ENCODE measurements at regions not wholly inside any gene's neighbourhood (a gene's known extent, or its start where the extent isn't known, plus 50 kb on each side); places are given as distances from the start of the nearest gene placed in this dataset.
"Not testable (repeated sequence)": the region's sequence is repeated elsewhere in the genome, so short reads cannot be mapped to it uniquely, and the experiment has no call there.

GRCh38 chr13:55577847-55578210 is 1562.9 kb upstream of the PRR20A start:
- ATAC-seq, result no peak
- TF ChIP-seq ZFP30 (CRISPR knock-in tag; IDR thresholded peaks at IDR 0.05) (no peak), TOX (CRISPR knock-in tag; IDR thresholded peaks at IDR 0.05; ENCODE audit: borderline replicate concordance) (no peak), ZC3H10 (CRISPR knock-in tag; IDR thresholded peaks at IDR 0.05) (no peak), CSRNP3 (CRISPR knock-in tag; IDR thresholded peaks at IDR 0.05) (no peak), SNAI2 (CRISPR knock-in tag; IDR thresholded peaks at IDR 0.05) (no peak), ZFP3 (CRISPR knock-in tag; IDR thresholded peaks at IDR 0.05) (no peak), ZNF70 (CRISPR knock-in tag; IDR thresholded peaks at IDR 0.05) (no peak), ZNF8 (CRISPR knock-in tag; IDR thresholded peaks at IDR 0.05) (no peak), ZNF565 (CRISPR knock-in tag; conservative IDR thresholded peaks at IDR 0.05; ENCODE audit: low read depth) (no peak), RARB (CRISPR knock-in tag; IDR thresholded peaks at IDR 0.05) (no peak), POU6F1 (CRISPR knock-in tag; IDR thresholded peaks at IDR 0.05; ENCODE audit: borderline replicate concordance, low read depth) (no peak), OSR1 (CRISPR knock-in tag; IDR thresholded peaks at IDR 0.05) (no peak), CSDC2 (CRISPR knock-in tag; IDR thresholded peaks at IDR 0.05) (no peak), ISL1 (CRISPR knock-in tag; IDR thresholded peaks at IDR 0.05) (no peak), TCF4 (CRISPR knock-in tag; IDR thresholded peaks at IDR 0.05; ENCODE audit: borderline replicate concordance) (no peak), BACH2 (CRISPR knock-in tag; IDR thresholded peaks at IDR 0.05; ENCODE audit: borderline replicate concordance) (no peak), PATZ1 (CRISPR knock-in tag; IDR thresholded peaks at IDR 0.05; ENCODE audit: borderline replicate concordance) (no peak)

GRCh38 chr13:55582294-55582693 is 1558.4 kb upstream of the PRR20A start:
- not testable (repeated sequence) for ATAC-seq

- TF ChIP-seq TCF4 (CRISPR knock-in tag; IDR thresholded peaks at IDR 0.05; ENCODE audit: borderline replicate concordance), result no peak
- no peak for TF ChIP-seq ZFP3 (CRISPR knock-in tag; IDR thresholded peaks at IDR 0.05)
- TF ChIP-seq PPARA (CRISPR knock-in tag; IDR thresholded peaks at IDR 0.05; ENCODE audit: borderline replicate concordance), result no peak
- no peak for TF ChIP-seq ZNF70 (CRISPR knock-in tag; IDR thresholded peaks at IDR 0.05)
- no peak for TF ChIP-seq ZNF8 (CRISPR knock-in tag; IDR thresholded peaks at IDR 0.05)
- no peak for TF ChIP-seq ESRRG (CRISPR knock-in tag; IDR thresholded peaks at IDR 0.05)
- no peak for TF ChIP-seq ISL1 (CRISPR knock-in tag; IDR thresholded peaks at IDR 0.05)
- TF ChIP-seq ZNF565 (CRISPR knock-in tag; conservative IDR thresholded peaks at IDR 0.05; ENCODE audit: low read depth), result no peak
- TF ChIP-seq GLIS3 (CRISPR knock-in tag; IDR thresholded peaks at IDR 0.05), result no peak
- no peak for TF ChIP-seq RARB (CRISPR knock-in tag; IDR thresholded peaks at IDR 0.05)
Observed at GRCh38 chr13:55583953-55584593, 1556.6 kb upstream of the PRR20A start.

GRCh38 chr13:55602784-55603183 is 1537.9 kb upstream of the PRR20A start:
- ATAC-seq, result no peak

More at GRCh38 chr13:55583953-55584593, 1556.6 kb upstream of the PRR20A start:
- ATAC-seq, result no peak

More at GRCh38 chr13:55602784-55603183, 1537.9 kb upstream of the PRR20A start:
- no peak for TF ChIP-seq TSHZ2 (CRISPR knock-in tag; IDR thresholded peaks at IDR 0.05)
- no peak for TF ChIP-seq ZNF565 (CRISPR knock-in tag; conservative IDR thresholded peaks at IDR 0.05; ENCODE audit: low read depth)
- TF ChIP-seq RARB (CRISPR knock-in tag; IDR thresholded peaks at IDR 0.05), result no peak
- no peak for TF ChIP-seq BACH2 (CRISPR knock-in tag; IDR thresholded peaks at IDR 0.05; ENCODE audit: borderline replicate concordance)
- no peak for TF ChIP-seq ESRRG (CRISPR knock-in tag; IDR thresholded peaks at IDR 0.05)
- no peak for TF ChIP-seq ZFP3 (CRISPR knock-in tag; IDR thresholded peaks at IDR 0.05)
- TF ChIP-seq SNAI2 (CRISPR knock-in tag; IDR thresholded peaks at IDR 0.05), result no peak
- no peak for TF ChIP-seq CSRNP3 (CRISPR knock-in tag; IDR thresholded peaks at IDR 0.05)
